ENCODE measurements at regions not wholly inside any gene's neighbourhood (a gene's known extent, or its start where the extent isn't known, plus 50 kb on each side); places are given as distances from the start of the nearest gene placed in this dataset.
"Not testable (repeated sequence)": the region's sequence is repeated elsewhere in the genome, so short reads cannot be mapped to it uniquely, and the experiment has no call there.

DNA sequence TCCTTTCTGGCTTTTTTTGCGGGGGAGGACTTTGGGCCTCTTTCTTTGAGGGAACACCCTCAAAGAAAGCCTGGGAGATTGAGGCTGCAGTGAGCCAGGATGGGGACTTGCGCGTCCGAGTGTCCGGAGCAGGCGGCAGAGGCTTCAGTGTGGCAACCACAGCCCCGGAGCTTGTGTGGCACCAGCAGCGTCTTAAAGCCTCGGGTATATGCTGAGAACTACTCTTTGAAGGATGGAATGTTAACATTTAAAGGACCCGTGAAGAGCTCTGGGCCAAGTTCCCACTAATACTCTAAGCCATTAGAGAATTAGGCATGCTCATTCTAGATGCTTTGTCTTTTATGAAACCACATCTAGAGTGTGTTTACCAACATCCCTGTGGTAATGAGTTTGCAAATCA is 168.2 kb downstream of the SEPTIN7 start:
- no CpG with 5 or more reads among the region's 10 CpGs for WGBS (ENCODE audit: insufficient coverage, insufficient read length)
- H3K27me3 ChIP-seq (ENCODE audit: control insufficient read depth, insufficient read depth, low read length): no peaks in the 10 kb centered on the region
- H3K27ac ChIP-seq (ENCODE audit: low read length): no peak overlapping the region
- no peaks in the 10 kb centered on the region for H3K4me1 ChIP-seq (ENCODE audit: control insufficient read depth, insufficient read depth, low read length)
- no peaks in the 10 kb centered on the region for H3K9me3 ChIP-seq (ENCODE audit: control insufficient read depth, insufficient read depth, low read length)
- no peaks in the 10 kb centered on the region for H3K36me3 ChIP-seq (ENCODE audit: control insufficient read depth, insufficient read depth, low read length)
- H3K4me3 ChIP-seq (ENCODE audit: low read length): no peak overlapping the region
- DNase-seq (ENCODE audit: low read depth, low spot score): no peak

DNA sequence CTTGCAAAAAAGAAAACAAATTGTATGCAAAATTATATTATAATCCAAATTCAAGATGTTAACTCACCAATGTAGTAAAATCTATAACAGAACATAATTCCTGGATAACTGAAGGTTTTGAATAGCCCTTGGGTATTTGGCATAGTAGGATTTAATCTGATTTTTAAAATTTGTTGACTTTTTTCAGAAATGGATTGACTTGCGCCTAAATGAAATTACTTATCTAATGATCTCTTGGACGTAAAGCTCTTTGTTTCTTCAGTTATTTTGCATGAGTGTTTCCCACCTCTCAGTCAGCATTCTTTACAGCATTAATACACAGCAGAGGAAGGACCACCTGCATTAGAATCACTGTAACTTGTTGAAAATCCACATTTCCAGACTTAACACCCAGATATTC is 169.6 kb downstream of the SEPTIN7 start:
- Histone ChIP-seq H3K4me1 (ENCODE audit: control insufficient read depth, insufficient read depth, low read length) (no peaks in the 10 kb centered on the region), H3K27ac (ENCODE audit: low read length) (no peak overlapping the region), H3K9me3 (ENCODE audit: control insufficient read depth, insufficient read depth, low read length) (no peaks in the 10 kb centered on the region), H3K27me3 (ENCODE audit: control insufficient read depth, insufficient read depth, low read length) (no peaks in the 10 kb centered on the region), H3K4me3 (ENCODE audit: low read length) (no peak overlapping the region), H3K36me3 (ENCODE audit: control insufficient read depth, insufficient read depth, low read length) (no peaks in the 10 kb centered on the region)
- DNase-seq (ENCODE audit: low read depth, low spot score): no peak
- no CpG with 5 or more reads among the region's 2 CpGs for WGBS (ENCODE audit: insufficient coverage, insufficient read length)

DNA sequence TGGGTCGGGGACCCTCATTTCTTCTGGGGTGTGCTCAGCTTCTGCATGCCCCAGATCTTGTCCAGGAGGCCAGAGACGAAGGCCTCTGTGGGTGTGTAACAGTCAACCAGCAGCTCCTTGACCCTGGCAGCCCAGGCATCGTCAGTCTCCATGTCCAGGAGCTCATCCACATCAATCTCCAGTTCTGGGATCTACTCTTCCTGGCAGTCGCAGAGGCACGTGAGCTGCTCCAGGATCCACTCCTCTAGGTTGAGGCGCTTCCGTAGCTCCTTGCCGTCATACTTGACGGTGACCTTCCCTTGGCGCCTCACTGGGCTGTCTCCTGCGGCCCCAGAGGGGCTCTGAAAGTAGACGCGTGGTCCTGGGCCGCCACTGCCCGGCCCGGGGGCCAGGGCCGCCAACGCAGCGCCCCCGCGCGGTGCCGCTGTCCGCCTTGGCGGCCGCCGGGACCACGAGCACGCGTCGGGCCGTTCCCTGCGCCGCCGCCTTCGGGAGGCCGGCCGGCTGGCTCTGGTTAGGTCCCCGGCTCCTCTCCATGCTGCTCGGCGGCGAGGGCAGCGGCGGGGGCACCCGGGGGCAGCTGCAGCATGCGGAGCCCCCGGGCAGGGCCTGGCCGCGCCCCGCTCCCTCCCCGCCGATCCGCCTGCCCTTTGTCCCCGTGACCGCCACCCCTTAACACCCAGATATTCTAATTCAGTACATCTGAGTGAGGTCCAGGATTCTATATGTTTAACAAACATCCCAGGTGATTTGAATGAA is 170.5 kb downstream of the SEPTIN7 start:
- H3K9me3 ChIP-seq (ENCODE audit: control insufficient read depth, insufficient read depth, low read length): no peaks in the 10 kb centered on the region
- H3K4me1 ChIP-seq (ENCODE audit: control insufficient read depth, insufficient read depth, low read length): no peaks in the 10 kb centered on the region
- H3K27me3 ChIP-seq (ENCODE audit: control insufficient read depth, insufficient read depth, low read length): no peaks in the 10 kb centered on the region
- no peak overlapping the region for H3K27ac ChIP-seq (ENCODE audit: low read length)
- H3K36me3 ChIP-seq (ENCODE audit: control insufficient read depth, insufficient read depth, low read length): no peaks in the 10 kb centered on the region
- DNase-seq (ENCODE audit: low read depth, low spot score): no peak
- WGBS (ENCODE audit: insufficient coverage, insufficient read length): no CpG with 5 or more reads among the region's 55 CpGs
- H3K4me3 ChIP-seq (ENCODE audit: low read length): no peak overlapping the region

DNA sequence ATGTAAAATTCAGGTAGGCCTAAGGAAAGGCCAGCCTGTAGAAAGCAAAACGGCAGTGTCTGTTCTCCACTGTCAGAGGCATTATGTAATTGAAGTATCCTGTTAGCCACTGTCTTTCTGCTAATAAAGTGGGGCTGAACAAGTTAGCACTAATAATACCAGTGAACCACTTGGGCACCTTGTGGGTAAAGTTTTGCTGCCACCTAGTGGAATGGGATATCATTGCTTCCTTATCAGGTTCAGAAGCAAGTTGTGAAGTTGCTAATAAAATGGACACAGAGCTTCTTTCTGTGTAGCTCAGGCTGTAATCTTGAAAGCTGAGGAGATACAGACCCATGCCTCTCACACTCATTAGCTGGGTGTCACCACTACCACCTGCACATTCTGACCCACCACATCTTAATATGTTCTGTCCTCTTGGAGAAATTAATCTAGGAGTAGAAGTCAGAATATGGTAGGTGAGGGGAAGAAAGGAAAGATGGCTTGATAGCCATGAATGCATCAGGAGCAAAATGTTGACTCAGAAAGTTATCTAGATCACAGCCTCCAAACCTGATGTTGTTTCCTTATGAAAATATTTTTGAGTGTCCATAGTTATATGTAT is 175.1 kb downstream of the SEPTIN7 start:
- Histone ChIP-seq H3K27ac (ENCODE audit: low read length) (no peak overlapping the region), H3K9me3 (ENCODE audit: control insufficient read depth, insufficient read depth, low read length) (no peaks in the 10 kb centered on the region), H3K27me3 (ENCODE audit: control insufficient read depth, insufficient read depth, low read length) (no peaks in the 10 kb centered on the region), H3K4me1 (ENCODE audit: control insufficient read depth, insufficient read depth, low read length) (peaks cover 3% of the 10 kb centered on the region; the same call in 1 of the 2 replicates), H3K4me3 (ENCODE audit: low read length) (no peak overlapping the region), H3K36me3 (ENCODE audit: control insufficient read depth, insufficient read depth, low read length) (no peaks in the 10 kb centered on the region)
- DNase-seq (ENCODE audit: low read depth, low spot score): peak; percentile 68
- WGBS (ENCODE audit: insufficient coverage, insufficient read length): no CpG with 5 or more reads among the region's 1 CpG

DNA sequence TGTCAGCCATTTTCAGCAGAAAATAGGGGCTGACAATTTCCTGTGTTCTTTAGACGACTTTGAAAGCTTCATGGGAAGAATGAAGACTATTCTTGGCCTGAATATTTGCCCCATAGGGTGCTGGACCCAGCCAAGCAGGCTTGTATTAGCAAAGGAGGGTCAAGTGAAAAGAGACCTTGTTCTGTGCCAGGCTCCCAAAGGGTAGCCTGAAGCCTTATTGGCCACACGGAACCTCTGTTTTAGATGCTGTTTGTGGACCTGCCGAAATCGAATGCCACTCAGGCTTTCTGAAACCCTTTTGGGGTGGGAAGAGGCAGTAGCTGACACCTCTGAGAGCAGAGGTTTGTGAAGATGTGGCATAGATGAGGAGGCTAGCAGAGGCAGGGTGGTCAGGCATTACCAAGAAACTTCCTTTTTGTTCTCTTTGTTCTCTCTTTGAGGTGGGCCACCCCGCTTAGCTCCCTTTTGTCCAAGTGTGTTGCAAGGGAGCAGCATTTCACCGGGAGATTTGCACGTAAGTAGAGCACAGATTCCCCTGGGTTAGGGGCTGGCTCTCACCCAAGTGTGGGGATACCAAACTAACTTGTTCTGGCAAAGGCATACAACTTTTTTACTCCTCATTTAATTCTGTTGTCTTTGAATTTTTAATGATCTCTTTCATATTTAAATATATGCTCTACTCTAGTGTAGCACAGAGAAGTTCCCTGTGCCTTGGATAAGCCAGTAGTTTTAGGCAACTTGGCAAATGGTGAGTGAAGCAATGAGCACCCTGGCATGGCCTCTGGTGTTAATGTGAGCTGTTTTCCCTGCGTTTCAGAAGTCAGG is 174.0 kb upstream of the EEPD1 start:
- H3K27ac ChIP-seq (ENCODE audit: low read length); H3K27me3 ChIP-seq (ENCODE audit: control insufficient read depth, insufficient read depth, low read length); H3K4me1 ChIP-seq (ENCODE audit: control insufficient read depth, insufficient read depth, low read length); H3K4me3 ChIP-seq (ENCODE audit: low read length); H3K36me3 ChIP-seq (ENCODE audit: control insufficient read depth, insufficient read depth, low read length); H3K9me3 ChIP-seq (ENCODE audit: control insufficient read depth, insufficient read depth, low read length); DNase-seq (ENCODE audit: low read depth, low spot score): not testable (repeated sequence)
- no CpG with 5 or more reads among the region's 8 CpGs for WGBS (ENCODE audit: insufficient coverage, insufficient read length)

DNA sequence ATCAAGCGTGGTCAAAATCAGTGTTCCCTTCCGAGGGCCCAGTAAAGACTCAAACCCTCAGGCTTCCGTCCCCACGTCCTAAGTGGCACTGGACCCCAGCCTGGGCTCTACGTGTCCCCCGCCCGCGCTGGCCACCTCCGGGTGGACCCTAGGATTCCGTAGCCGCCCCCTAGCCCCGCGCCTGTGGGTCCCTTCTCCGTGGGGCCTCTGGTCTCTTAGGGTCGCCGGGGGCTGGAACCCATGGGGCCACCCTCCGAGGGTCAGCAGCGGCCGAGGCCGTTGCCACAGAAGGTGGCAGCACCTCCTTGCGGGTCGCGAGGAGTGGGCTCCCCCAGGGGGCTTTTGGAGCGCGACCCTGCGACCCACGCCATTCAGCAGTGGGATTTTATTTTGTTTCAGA is 170.5 kb upstream of the EEPD1 start:
- H3K27me3 ChIP-seq (ENCODE audit: control insufficient read depth, insufficient read depth, low read length): no peaks in the 10 kb centered on the region
- DNase-seq (ENCODE audit: low read depth, low spot score): no peak
- H3K9me3 ChIP-seq (ENCODE audit: control insufficient read depth, insufficient read depth, low read length): no peaks in the 10 kb centered on the region
- H3K27ac ChIP-seq (ENCODE audit: low read length): no peak overlapping the region
- H3K4me1 ChIP-seq (ENCODE audit: control insufficient read depth, insufficient read depth, low read length): peaks cover 3% of the 10 kb centered on the region; the same call in 1 of the 2 replicates
- H3K4me3 ChIP-seq (ENCODE audit: low read length): no peak overlapping the region
- H3K36me3 ChIP-seq (ENCODE audit: control insufficient read depth, insufficient read depth, low read length): no peaks in the 10 kb centered on the region
- WGBS (ENCODE audit: insufficient coverage, insufficient read length): no CpG with 5 or more reads among the region's 27 CpGs

DNA sequence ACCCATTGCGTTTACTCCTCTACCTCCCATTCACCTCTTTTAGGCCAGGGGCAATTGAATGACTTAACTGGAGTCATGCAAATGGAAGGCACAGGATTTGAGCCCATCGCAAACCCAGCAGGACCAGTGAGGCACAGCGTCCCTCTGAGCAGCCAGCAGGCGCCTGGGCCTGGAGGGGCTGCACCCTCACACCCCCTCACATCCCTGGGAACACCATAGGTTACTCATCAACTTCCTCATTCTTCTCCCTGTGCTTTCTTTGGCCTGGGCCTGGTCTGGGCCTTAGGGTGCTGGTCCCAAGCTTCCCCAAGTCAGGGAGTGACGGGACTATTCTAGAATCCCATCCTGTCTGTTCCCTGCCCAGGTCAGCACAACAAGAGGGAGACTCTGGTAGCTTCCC is 169.4 kb upstream of the EEPD1 start:
- Histone ChIP-seq H3K9me3 (ENCODE audit: control insufficient read depth, insufficient read depth, low read length) (no peaks in the 10 kb centered on the region), H3K27ac (ENCODE audit: low read length) (no peak overlapping the region), H3K36me3 (ENCODE audit: control insufficient read depth, insufficient read depth, low read length) (no peaks in the 10 kb centered on the region), H3K27me3 (ENCODE audit: control insufficient read depth, insufficient read depth, low read length) (no peaks in the 10 kb centered on the region), H3K4me3 (ENCODE audit: low read length) (no peak overlapping the region), H3K4me1 (ENCODE audit: control insufficient read depth, insufficient read depth, low read length) (peaks cover 3% of the 10 kb centered on the region; the same call in 1 of the 2 replicates)
- DNase-seq (ENCODE audit: low read depth, low spot score): no peak
- WGBS (ENCODE audit: insufficient coverage, insufficient read length): no CpG with 5 or more reads among the region's 5 CpGs

DNA sequence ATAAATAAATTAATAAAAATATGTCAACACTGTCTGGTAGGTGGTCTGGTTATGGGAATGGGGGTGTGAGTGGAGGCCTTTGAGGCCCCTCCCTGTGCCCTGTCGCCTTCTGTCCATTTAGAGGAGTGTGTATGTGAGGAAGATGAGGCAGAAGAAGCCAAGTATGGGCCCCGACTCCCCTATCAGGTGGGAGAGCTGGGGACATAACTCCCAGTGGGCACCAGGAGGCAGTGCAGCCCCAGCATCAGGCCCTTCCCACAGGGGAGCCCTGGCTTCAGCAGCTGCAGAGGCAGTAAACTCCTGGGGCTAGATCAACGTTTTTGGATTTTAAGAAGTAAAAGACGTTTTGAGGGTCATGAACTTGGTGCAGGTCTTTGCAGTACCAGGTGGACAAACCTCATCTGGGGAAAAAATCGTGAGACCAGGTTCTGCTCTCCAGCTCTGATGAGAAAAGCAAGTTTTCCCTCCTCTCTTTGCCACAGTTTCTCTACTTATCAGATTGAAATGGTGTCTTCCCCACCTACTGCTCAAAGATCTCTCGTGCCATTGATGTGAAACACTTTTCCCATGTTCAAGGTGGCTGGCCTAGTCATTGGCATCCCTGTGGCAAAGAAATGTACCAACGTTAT is 167.8 kb upstream of the EEPD1 start:
- no CpG with 5 or more reads among the region's 7 CpGs for whole genome bisulfite sequencing (ENCODE audit: insufficient coverage, insufficient read length)
- H3K27me3 ChIP-seq (ENCODE audit: control insufficient read depth, insufficient read depth, low read length): no peaks in the 10 kb centered on the region
- H3K36me3 ChIP-seq (ENCODE audit: control insufficient read depth, insufficient read depth, low read length): no peaks in the 10 kb centered on the region

DNA sequence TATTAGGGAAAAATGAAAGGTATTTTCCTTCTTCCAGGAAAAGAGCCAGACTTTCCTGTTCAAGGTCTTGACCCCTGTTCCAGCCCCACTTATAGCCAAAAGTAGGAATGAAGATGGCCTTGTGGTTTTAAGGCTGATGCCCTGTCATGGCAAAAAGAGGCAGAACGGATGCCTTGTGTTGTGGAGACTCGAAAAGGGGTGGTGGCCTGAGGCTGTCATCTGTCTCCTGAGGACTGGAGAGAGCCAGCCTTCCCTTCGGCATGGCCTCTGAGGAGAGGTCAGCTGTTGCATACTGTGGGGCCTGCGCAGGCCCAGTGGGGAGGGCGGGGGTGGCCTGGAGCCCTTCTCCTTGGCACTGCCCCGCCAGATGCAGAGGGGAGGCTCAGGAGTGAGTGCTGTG is 166.0 kb upstream of the EEPD1 start:
- Histone ChIP-seq H3K4me3 (ENCODE audit: low read length) (no peak overlapping the region), H3K27ac (ENCODE audit: low read length) (no peak overlapping the region), H3K27me3 (ENCODE audit: control insufficient read depth, insufficient read depth, low read length) (no peaks in the 10 kb centered on the region), H3K4me1 (ENCODE audit: control insufficient read depth, insufficient read depth, low read length) (no peaks in the 10 kb centered on the region), H3K36me3 (ENCODE audit: control insufficient read depth, insufficient read depth, low read length) (no peaks in the 10 kb centered on the region), H3K9me3 (ENCODE audit: control insufficient read depth, insufficient read depth, low read length) (no peaks in the 10 kb centered on the region)
- no CpG with 5 or more reads among the region's 6 CpGs for WGBS (ENCODE audit: insufficient coverage, insufficient read length)
- no peak for DNase-seq (ENCODE audit: low read depth, low spot score)

More for the DNA sequence above, 167.8 kb upstream of the EEPD1 start:
- Histone ChIP-seq H3K4me3 (ENCODE audit: low read length) (no peak overlapping the region), H3K9me3 (ENCODE audit: control insufficient read depth, insufficient read depth, low read length) (no peaks in the 10 kb centered on the region), H3K27ac (ENCODE audit: low read length) (no peak overlapping the region), H3K4me1 (ENCODE audit: control insufficient read depth, insufficient read depth, low read length) (no peaks in the 10 kb centered on the region)
- DNase-seq (ENCODE audit: low read depth, low spot score): peak; percentile 33

DNA sequence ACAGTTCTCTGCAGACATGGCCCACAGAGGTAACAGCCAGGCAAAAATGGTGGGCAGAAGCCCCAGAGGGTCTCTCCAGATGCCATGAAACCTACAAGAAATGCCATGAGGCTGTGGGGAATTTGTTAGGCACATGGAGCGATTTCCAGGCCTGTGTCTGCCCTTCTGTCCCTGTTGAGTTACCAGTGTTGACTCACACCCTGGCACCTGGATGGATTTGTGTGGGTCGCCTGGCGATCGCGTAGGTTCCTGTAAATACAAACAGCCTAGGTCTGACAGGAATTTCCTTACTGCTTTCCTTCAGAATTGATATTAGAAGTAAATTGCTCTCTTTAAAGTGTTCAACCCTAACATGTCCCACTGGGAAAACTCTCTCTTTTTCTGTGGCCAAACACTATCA is 164.9 kb upstream of the EEPD1 start:
- H3K27me3 ChIP-seq (ENCODE audit: control insufficient read depth, insufficient read depth, low read length): no peaks in the 10 kb centered on the region
- no peak for DNase-seq (ENCODE audit: low read depth, low spot score)
- no peaks in the 10 kb centered on the region for H3K9me3 ChIP-seq (ENCODE audit: control insufficient read depth, insufficient read depth, low read length)
- no peak overlapping the region for H3K27ac ChIP-seq (ENCODE audit: low read length)
- H3K4me3 ChIP-seq (ENCODE audit: low read length): no peak overlapping the region
- WGBS (ENCODE audit: insufficient coverage, insufficient read length): no CpG with 5 or more reads among the region's 5 CpGs
- no peaks in the 10 kb centered on the region for H3K36me3 ChIP-seq (ENCODE audit: control insufficient read depth, insufficient read depth, low read length)
- no peaks in the 10 kb centered on the region for H3K4me1 ChIP-seq (ENCODE audit: control insufficient read depth, insufficient read depth, low read length)

Measured in iPS DF 6.9 (cell line).